B cell (primary cell): ENCODE measurements at regions not wholly inside any gene's neighbourhood (a gene's known extent, or its start where the extent isn't known, plus 50 kb on each side); places are given as distances from the start of the nearest gene placed in this dataset.
"Not testable (repeated sequence)": the region's sequence is repeated elsewhere in the genome, so short reads cannot be mapped to it uniquely, and the experiment has no call there.

ENCODE experiments used
- ATAC-seq: fragments of 200-7000 bp; cut with Tn5 transposase; one replicate; pipeline ENCODE4 v1.10.0; 2021; ENCODE audit warnings: low read depth, mild to moderate bottlenecking, moderate number of reproducible peaks, moderate library complexity
- CTCF ChIA-PET: fragments of 350-600 bp; sonication (Branson Sonifier 250); formaldehyde crosslinking; loops from one replicate; lab custom pipeline; 2021; ENCODE audit warnings: antibody characterized with exemption, inconsistent platforms; lab: Charles Lee
- POLR2A ChIA-PET: fragments of 350-600 bp; sonication (Branson Sonifier 250); formaldehyde crosslinking; loops from one replicate; lab custom pipeline; 2021; ENCODE audit warnings: antibody characterized with exemption; lab: Charles Lee
- DNase-seq: peaks from one replicate; pipeline ENCODE4 v3.0.0; 2013
- H2AFZ ChIP-seq: 2 replicates; pipeline ENCODE4 v1.6.1; 2012; ENCODE audit warnings: mild to moderate bottlenecking, low read depth, low read length; ENCODE audit not compliant: insufficient read depth, poor library complexity, severe bottlenecking
- H3K27ac ChIP-seq, 2 donors: 1 replicate in 1 of 2; 2 replicates in 1 of 2; pipeline ENCODE4 v1.5.1; 2012 to 2013; ENCODE audit warnings: low read length in 2 of 2, mild to moderate bottlenecking in 2 of 2, moderate library complexity in 1 of 2
- H3K27me3 ChIP-seq, 4 experiments: fragments of 200-600 bp in 1 of 4; sonication (generic) in 1 of 4; replicated peaks in 1 of 4; 1 replicate in 2 of 4; 2 replicates in 2 of 4; pipeline versions ENCODE4 v1.6.1 to v1.7.0; 2013 to 2016; ENCODE audit warnings: low read length in 3 of 4, mild to moderate bottlenecking in 2 of 4, mixed read lengths in 1 of 4, moderate library complexity in 1 of 4; ENCODE audit not compliant: insufficient read depth in 4 of 4, control insufficient read depth in 3 of 4; ENCODE audit errors: control extremely low read depth in 1 of 4
- H3K36me3 ChIP-seq, 2 experiments: replicated peaks in 1 of 2; 1 replicate in 1 of 2; 2 replicates in 1 of 2; pipeline versions ENCODE4 v1.6.1 to v1.7.1; 2013; ENCODE audit warnings: low read length in 1 of 2; ENCODE audit not compliant: insufficient read depth in 2 of 2, control insufficient read depth in 1 of 2; ENCODE audit errors: control extremely low read depth in 1 of 2, extremely low read depth in 1 of 2
- H3K4me1 ChIP-seq, 2 donors: fragments of 200-600 bp in 1 of 2; sonication (generic) in 1 of 2; 1 replicate in 1 of 2; 2 replicates in 1 of 2; pipeline versions ENCODE4 v1.5.1 to v1.6.1; 2013 to 2017; ENCODE audit warnings: low read length in 2 of 2; ENCODE audit not compliant: control insufficient read depth in 2 of 2, insufficient read depth in 2 of 2
- H3K4me2 ChIP-seq: replicated peaks from 2 replicates; pipeline ENCODE3; 2012; ENCODE audit warnings: mild to moderate bottlenecking, low read depth, low read length; ENCODE audit not compliant: poor library complexity, severe bottlenecking
- H3K4me3 ChIP-seq, 5 experiments: fragments of 200-600 bp in 1 of 5; sonication (generic) in 1 of 5; 1 replicate in 3 of 5; 2 replicates in 2 of 5; pipeline versions ENCODE4 v1.5.1 to v1.7.0; 2011 to 2016; ENCODE audit warnings: low read length in 4 of 5, mild to moderate bottlenecking in 4 of 5, low read depth in 2 of 5, control low read depth in 1 of 5, moderate library complexity in 1 of 5; ENCODE audit not compliant: insufficient read depth in 1 of 5; ENCODE audit errors: control extremely low read depth in 1 of 5, extremely low read depth in 1 of 5
- H3K79me2 ChIP-seq: fragments of 200-600 bp; sonication (generic); one replicate; pipeline ENCODE4 v1.6.0; 2016; ENCODE audit warnings: low read length; ENCODE audit not compliant: control insufficient read depth, insufficient read depth
- H3K9ac ChIP-seq: fragments of 200-600 bp; sonication (generic); 2 replicates; pipeline ENCODE4 v1.6.1; 2017; ENCODE audit warnings: mild to moderate bottlenecking, low read length, moderate library complexity
- H3K9me3 ChIP-seq, 3 donors: one replicate each; pipeline versions ENCODE4 v1.6.1 to v1.7.1; 2013; ENCODE audit warnings: low read length in 2 of 3; ENCODE audit not compliant: control insufficient read depth in 2 of 3, insufficient read depth in 1 of 3; ENCODE audit errors: control extremely low read depth in 1 of 3
- H4K20me1 ChIP-seq: 2 replicates; pipeline ENCODE4 v1.6.0; 2012; ENCODE audit warnings: mild to moderate bottlenecking, low read length; ENCODE audit not compliant: insufficient read depth, control insufficient read depth, poor library complexity, severe bottlenecking
- H3K27ac Mint-ChIP-seq: one replicate; pipeline ENCODE4 v1.8.0; 2021; ENCODE audit warnings: mixed read lengths
- H3K27me3 Mint-ChIP-seq: one replicate; pipeline ENCODE4 v1.8.0; 2021; ENCODE audit warnings: mixed read lengths
- H3K4me1 Mint-ChIP-seq: one replicate; pipeline ENCODE4 v1.8.0; 2021; ENCODE audit warnings: mixed read lengths
- H3K4me3 Mint-ChIP-seq: one replicate; pipeline ENCODE4 v1.8.0; 2021; ENCODE audit warnings: mixed read lengths
- H3K9me3 Mint-ChIP-seq: one replicate; pipeline ENCODE4 v1.8.0; 2022; ENCODE audit warnings: mixed read lengths; ENCODE audit not compliant: insufficient read depth
- EZH2 ChIP-seq: IDR thresholded peaks from 2 replicates; pipeline ENCODE4 v1.6.1; 2012; ENCODE audit warnings: borderline replicate concordance, low read depth, mild to moderate bottlenecking, moderate library complexity, low read length; ENCODE audit not compliant: insufficient read depth, poor library complexity, severe bottlenecking
- WGBS: methylation state at CpG from one replicate; pipeline ENCODE4 v1.1.5; 2013; ENCODE audit warnings: missing lambda C conversion rate; ENCODE audit not compliant: insufficient coverage; 5-methylcytosine and 5-hydroxymethylcytosine counted together
- intact Hi-C: fragments of 100-400 bp; cut with micrococcal nuclease; formaldehyde crosslinking; loops from one replicate; pipeline ENCODE4 v1.10.0; 2022
- TF ChIP-seq, protein P1 (sequence below): fragments of 200-600 bp; IDR thresholded peaks from one replicate; pipeline ENCODE4 v1.8.0; 2022; ENCODE audit warnings: antibody characterized with exemption, mild to moderate bottlenecking

DNA sequence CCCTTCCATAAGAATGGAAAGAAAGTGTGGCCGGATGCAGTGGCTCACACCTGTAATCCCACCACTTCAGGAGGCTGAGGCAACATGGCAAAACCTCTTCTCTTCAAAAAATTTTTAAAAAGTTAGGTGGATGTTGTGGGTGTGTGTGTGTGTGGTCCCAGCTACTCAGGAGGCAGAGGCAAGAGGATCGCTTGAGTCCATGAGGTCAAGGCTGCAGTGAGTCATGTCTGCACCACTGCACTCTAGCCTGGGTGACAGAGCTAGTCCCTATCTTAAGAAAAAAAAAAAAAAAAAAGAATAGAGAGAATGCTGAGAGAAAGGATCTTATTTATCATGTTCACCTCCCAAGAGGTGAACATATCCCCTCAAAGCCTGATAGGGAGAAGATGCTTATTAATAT lies 492.1 kb upstream of the SMIM31 start:
- intact Hi-C loops, result no loop called here
- no peak overlapping the region for H3K9ac ChIP-seq
- no peak overlapping the region for H3K4me3 ChIP-seq
- DNase-seq (no peak), ATAC-seq (no peak)
- no peak overlapping the region for H3K27ac ChIP-seq
- H3K27me3 ChIP-seq, result no peaks in the 10 kb centered on the region
- Mint-ChIP-seq H3K27me3 (no peaks in the 10 kb centered on the region), H3K4me3 (no peak overlapping the region), H3K4me1 (no peaks in the 10 kb centered on the region), H3K9me3 (no peaks in the 10 kb centered on the region), H3K27ac (no peak overlapping the region)
- no peaks in the 10 kb centered on the region for H3K4me1 ChIP-seq
- CTCF ChIA-PET, result no interaction called here
- H3K9me3 ChIP-seq, result no peaks in the 10 kb centered on the region
- WGBS, result no CpG with 5 or more reads among the region's 2 CpGs
- no peak overlapping the region for H3K4me2 ChIP-seq
- TF ChIP-seq, protein P1, sequence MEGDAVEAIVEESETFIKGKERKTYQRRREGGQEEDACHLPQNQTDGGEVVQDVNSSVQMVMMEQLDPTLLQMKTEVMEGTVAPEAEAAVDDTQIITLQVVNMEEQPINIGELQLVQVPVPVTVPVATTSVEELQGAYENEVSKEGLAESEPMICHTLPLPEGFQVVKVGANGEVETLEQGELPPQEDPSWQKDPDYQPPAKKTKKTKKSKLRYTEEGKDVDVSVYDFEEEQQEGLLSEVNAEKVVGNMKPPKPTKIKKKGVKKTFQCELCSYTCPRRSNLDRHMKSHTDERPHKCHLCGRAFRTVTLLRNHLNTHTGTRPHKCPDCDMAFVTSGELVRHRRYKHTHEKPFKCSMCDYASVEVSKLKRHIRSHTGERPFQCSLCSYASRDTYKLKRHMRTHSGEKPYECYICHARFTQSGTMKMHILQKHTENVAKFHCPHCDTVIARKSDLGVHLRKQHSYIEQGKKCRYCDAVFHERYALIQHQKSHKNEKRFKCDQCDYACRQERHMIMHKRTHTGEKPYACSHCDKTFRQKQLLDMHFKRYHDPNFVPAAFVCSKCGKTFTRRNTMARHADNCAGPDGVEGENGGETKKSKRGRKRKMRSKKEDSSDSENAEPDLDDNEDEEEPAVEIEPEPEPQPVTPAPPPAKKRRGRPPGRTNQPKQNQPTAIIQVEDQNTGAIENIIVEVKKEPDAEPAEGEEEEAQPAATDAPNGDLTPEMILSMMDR, result no peak
- no peak for TF ChIP-seq EZH2
- no peaks in the 10 kb centered on the region for H3K36me3 ChIP-seq
- POLR2A ChIA-PET, result no interaction called here
- no peaks in the 10 kb centered on the region for H4K20me1 ChIP-seq
- no peak overlapping the region for H2AFZ ChIP-seq
- H3K79me2 ChIP-seq, result no peaks in the 10 kb centered on the region

DNA sequence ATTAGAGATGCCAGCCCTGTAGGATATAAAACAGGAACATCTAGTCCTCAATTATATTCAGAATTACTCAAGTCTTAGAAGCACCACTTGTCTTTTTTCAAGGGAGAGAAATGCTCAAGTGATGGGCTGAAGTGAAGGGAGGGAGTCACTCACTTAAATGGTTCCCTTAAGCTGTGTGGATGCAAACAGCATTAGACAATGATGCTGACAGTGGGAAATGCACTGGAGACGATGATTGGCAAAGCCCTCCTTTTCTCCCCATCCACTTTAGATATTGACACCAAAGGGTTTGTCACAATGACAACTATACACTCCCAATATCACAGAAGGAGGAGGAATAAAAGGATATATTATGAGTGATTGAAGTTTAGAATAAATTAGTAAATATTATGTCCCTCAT lies 491.4 kb upstream of the SMIM31 start:
- H3K4me1 ChIP-seq, H3K4me3 ChIP-seq, H3K27ac ChIP-seq, H3K79me2 ChIP-seq, POLR2A ChIA-PET, H3K4me3 Mint-ChIP-seq, H3K9ac ChIP-seq, intact Hi-C loops, H3K9me3 Mint-ChIP-seq, H2AFZ ChIP-seq, H3K36me3 ChIP-seq, DNase-seq, ATAC-seq, H3K27me3 ChIP-seq, CTCF ChIA-PET, H3K4me2 ChIP-seq, H3K27me3 Mint-ChIP-seq, H4K20me1 ChIP-seq, H3K27ac Mint-ChIP-seq, H3K4me1 Mint-ChIP-seq, H3K9me3 ChIP-seq: not testable (repeated sequence)
- no CpG with 5 or more reads among the region's 1 CpG for WGBS

DNA sequence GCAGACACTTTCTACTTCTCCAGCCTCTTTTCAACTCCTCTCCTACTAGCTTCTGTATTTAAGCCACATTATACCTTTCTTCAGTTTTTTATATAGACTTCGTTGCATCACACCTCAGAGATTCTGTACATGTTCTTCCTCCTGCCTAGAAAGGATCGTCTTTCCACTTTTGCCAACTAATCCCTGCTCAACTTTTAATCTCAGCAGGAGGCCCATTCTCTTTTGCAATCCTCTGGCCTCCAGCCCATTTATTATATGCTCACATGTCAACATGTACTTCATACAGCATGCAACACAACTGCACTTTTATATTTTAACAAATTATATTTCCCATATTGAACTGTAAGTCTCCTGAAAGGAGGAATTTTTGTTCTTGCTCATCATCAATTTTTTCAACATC lies 476.5 kb upstream of the SMIM31 start:
- intact Hi-C loops, H2AFZ ChIP-seq, CTCF ChIA-PET: not testable (repeated sequence)

More for the DNA sequence above, 476.5 kb upstream of the SMIM31 start:
- H3K9me3 ChIP-seq, H3K4me1 ChIP-seq, H3K36me3 ChIP-seq, H3K4me3 Mint-ChIP-seq, H4K20me1 ChIP-seq, H3K4me1 Mint-ChIP-seq, POLR2A ChIA-PET, H3K27me3 Mint-ChIP-seq, H3K79me2 ChIP-seq, H3K27me3 ChIP-seq, H3K4me2 ChIP-seq, ATAC-seq, H3K9ac ChIP-seq, H3K9me3 Mint-ChIP-seq, H3K27ac Mint-ChIP-seq, H3K27ac ChIP-seq, DNase-seq, H3K4me3 ChIP-seq: not testable (repeated sequence)
- 72% methylated on average over 2 of the region's 2 CpGs for WGBS
